ENCODE measurements at regions not wholly inside any gene's neighbourhood (a gene's known extent, or its start where the extent isn't known, plus 50 kb on each side); places are given as distances from the start of the nearest gene placed in this dataset.

- TF ChIP-seq CTCF (IDR thresholded peaks at IDR 0.05), result no peak
- intact Hi-C loops (cut with DNase I, micrococcal nuclease), result no loop called here
- peaks cover 0 to 4% of the 10 kb centered on the region in 2 experiments for H3K9me3 ChIP-seq (ENCODE audit: control insufficient read depth in 1 of 2, insufficient read depth in 1 of 2, low read length in 2 of 2)
- no peaks in the 10 kb centered on the region for H3K36me3 ChIP-seq (ENCODE audit: insufficient read depth, low read length)
- no peak for ATAC-seq (ENCODE audit: poor library complexity)
- ChIA-PET POLR2A (no interaction called here), CTCF (no interaction called here)
- peaks cover 2% of the 10 kb centered on the region for H3K9me3 Mint-ChIP-seq
- H3K27ac ChIP-seq (ENCODE audit: low read depth in 1 of 2, low read length in 2 of 2), result no peak overlapping the region
- H3K36me3 Mint-ChIP-seq (ENCODE audit: low read depth), result no peaks in the 10 kb centered on the region
- DNase-seq, result no peak
- H3K4me3 Mint-ChIP-seq, result no peak overlapping the region
- no peaks in the 10 kb centered on the region for H3K4me1 Mint-ChIP-seq (ENCODE audit: low read depth)
- no peaks in the 10 kb centered on the region for H3K27me3 Mint-ChIP-seq
- H3K27me3 ChIP-seq (ENCODE audit: control insufficient read depth in 1 of 2, insufficient read depth in 2 of 2, low read length in 2 of 2), result no peaks in the 10 kb centered on the region
- no peaks in the 10 kb centered on the region for H3K4me1 ChIP-seq (ENCODE audit: insufficient read depth, low read length)
- H3K27ac Mint-ChIP-seq, result no peak overlapping the region
- H3K4me3 ChIP-seq (ENCODE audit: low read length), result no peak overlapping the region
Measured at GRCh38 chr4:30950737-30951136, 230.6 kb downstream of the PCDH7 start.

DNA sequence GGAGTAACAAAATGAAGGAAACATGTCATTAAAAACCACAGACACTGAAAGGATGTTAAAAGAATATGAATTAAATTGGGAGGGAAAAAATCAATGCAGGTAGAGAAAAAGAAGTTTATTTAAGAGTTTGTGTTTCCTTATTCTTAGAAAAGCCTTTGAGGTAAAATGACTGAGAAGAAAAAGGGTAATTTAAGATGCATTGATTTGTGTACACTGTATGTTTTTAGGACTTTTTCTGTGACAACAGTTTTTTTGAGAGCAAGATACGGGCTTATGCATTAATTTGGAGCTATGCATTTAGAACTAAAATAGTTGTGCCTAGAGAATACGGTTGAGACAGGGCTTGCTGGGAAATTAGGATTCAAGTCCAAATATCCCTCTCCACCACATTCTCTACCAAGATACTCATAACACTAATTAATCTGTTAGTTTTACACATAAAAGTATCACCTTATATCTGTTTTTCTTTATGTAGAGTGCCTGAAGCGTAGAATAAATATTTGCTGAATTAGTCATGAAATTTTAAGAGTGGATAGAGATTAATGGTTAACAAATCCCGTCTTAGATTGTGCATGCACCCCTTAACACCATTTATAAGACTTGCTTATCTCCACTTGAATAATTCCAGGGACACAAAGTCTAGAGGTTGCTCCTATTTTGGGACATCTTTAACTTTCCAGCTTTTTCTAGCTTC is 232.5 kb downstream of the PCDH7 start:
- ATAC-seq (ENCODE audit: poor library complexity) (no peak), DNase-seq (no peak)
- TF ChIP-seq CTCF (IDR thresholded peaks at IDR 0.05), result no peak
- peaks cover 2% of the 10 kb centered on the region for H3K9me3 Mint-ChIP-seq
- H3K4me3 Mint-ChIP-seq, result no peak overlapping the region
- intact Hi-C loops (cut with DNase I, micrococcal nuclease), result no loop called here
- no peaks in the 10 kb centered on the region for H3K27me3 ChIP-seq (ENCODE audit: control insufficient read depth in 1 of 2, insufficient read depth in 2 of 2, low read length in 2 of 2)
- no peak overlapping the region for H3K27ac Mint-ChIP-seq
- no peaks in the 10 kb centered on the region for H3K4me1 Mint-ChIP-seq (ENCODE audit: low read depth)
- ChIA-PET POLR2A (no interaction called here), CTCF (no interaction called here)
- no peaks in the 10 kb centered on the region for H3K4me1 ChIP-seq (ENCODE audit: insufficient read depth, low read length)
- H3K27ac ChIP-seq (ENCODE audit: low read depth in 1 of 2, low read length in 2 of 2), result no peak overlapping the region
- H3K27me3 Mint-ChIP-seq, result no peaks in the 10 kb centered on the region
- H3K36me3 ChIP-seq (ENCODE audit: insufficient read depth, low read length), result no peaks in the 10 kb centered on the region
- no peaks in the 10 kb centered on the region for H3K36me3 Mint-ChIP-seq (ENCODE audit: low read depth)
- no peak overlapping the region for H3K4me3 ChIP-seq (ENCODE audit: low read length)
- peaks cover 0 to 7% of the 10 kb centered on the region in 2 experiments for H3K9me3 ChIP-seq (ENCODE audit: control insufficient read depth in 1 of 2, insufficient read depth in 1 of 2, low read length in 2 of 2)

DNA sequence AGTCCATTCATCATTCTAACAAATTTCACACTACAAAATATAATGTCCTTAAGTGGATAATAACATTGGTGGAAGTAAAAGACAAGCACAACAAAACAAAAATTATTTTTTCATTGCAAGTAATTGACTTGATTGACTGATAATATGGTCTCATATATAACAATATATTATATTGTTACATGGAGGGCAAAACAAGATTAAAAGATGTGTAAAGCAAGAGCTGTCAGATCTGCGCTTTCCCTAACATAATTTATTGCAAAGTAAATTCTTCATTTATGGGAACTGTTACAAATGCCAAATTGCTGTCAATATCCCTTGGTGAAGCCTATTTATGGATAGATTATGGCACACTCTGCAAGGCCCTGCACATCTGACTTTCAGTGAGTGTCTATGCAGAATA is 233.6 kb downstream of the PCDH7 start:
- intact Hi-C loops (cut with DNase I, micrococcal nuclease), result no loop called here
- no peak overlapping the region for H3K27ac Mint-ChIP-seq
- DNase-seq (no peak), ATAC-seq (ENCODE audit: poor library complexity) (no peak)
- Histone ChIP-seq H3K4me1 (ENCODE audit: insufficient read depth, low read length) (no peaks in the 10 kb centered on the region), H3K4me3 (ENCODE audit: low read length) (no peak overlapping the region), H3K36me3 (ENCODE audit: insufficient read depth, low read length) (no peaks in the 10 kb centered on the region), H3K27ac (ENCODE audit: low read depth in 1 of 2, low read length in 2 of 2) (no peak overlapping the region), H3K9me3 (ENCODE audit: control insufficient read depth in 1 of 2, insufficient read depth in 1 of 2, low read length in 2 of 2) (peaks cover 0 to 7% of the 10 kb centered on the region in 2 experiments), H3K27me3 (ENCODE audit: control insufficient read depth in 1 of 2, insufficient read depth in 2 of 2, low read length in 2 of 2) (no peaks in the 10 kb centered on the region)
- no peak overlapping the region for H3K4me3 Mint-ChIP-seq
- ChIA-PET CTCF (no interaction called here), POLR2A (no interaction called here)
- no peaks in the 10 kb centered on the region for H3K4me1 Mint-ChIP-seq (ENCODE audit: low read depth)
- no peaks in the 10 kb centered on the region for H3K36me3 Mint-ChIP-seq (ENCODE audit: low read depth)
- no peaks in the 10 kb centered on the region for H3K27me3 Mint-ChIP-seq
- H3K9me3 Mint-ChIP-seq, result peaks cover 2% of the 10 kb centered on the region
- no peak for TF ChIP-seq CTCF (IDR thresholded peaks at IDR 0.05)
